ENCODE measurements at regions not wholly inside any gene's neighbourhood (a gene's known extent, or its start where the extent isn't known, plus 50 kb on each side); places are given as distances from the start of the nearest gene placed in this dataset.

GRCh38 chr11:45590743-45591142 lies 74.7 kb downstream of the CHST1 start:
- in situ Hi-C loops (cut with HindIII; ENCODE audit: low pct_unique_long_range_greater_than_20kb, low sequenced_read_pairs) (no loop called here), intact Hi-C loops (cut with micrococcal nuclease; ENCODE audit: unreplicated experiment) (no loop called here)
- no peaks in the 10 kb centered on the region for H3K36me3 ChIP-seq (ENCODE audit: control insufficient read depth, insufficient read depth, low read length)
- H3K4me1 ChIP-seq (ENCODE audit: control insufficient read depth, insufficient read depth, low read length), result no peaks in the 10 kb centered on the region
- ChIA-PET POLR2A (no interaction called here), CTCF (interaction anchor here (0.6 kb wide), 1 partner anchor 1455 kb away, joined by 3 read pairs; no protein-coding TSS in a partner anchor)
- DNase-seq (ENCODE audit: low read depth, low spot score) (no peak), ATAC-seq (no peak)
- peaks cover 14% of the 10 kb centered on the region; the same call in 1 of the 2 replicates for H3K27me3 ChIP-seq (ENCODE audit: control insufficient read depth, insufficient read depth, low read length)
- no peaks in the 10 kb centered on the region for H3K9me3 ChIP-seq (ENCODE audit: control insufficient read depth, insufficient read depth, low read depth, low read length)
- H3K4me3 ChIP-seq (ENCODE audit: low read depth in 2 of 2, low read length in 2 of 2), result no peak overlapping the region
- H3K27ac ChIP-seq (ENCODE audit: low read length), result no peak overlapping the region
- BruUV-seq (replicated peaks), result no TSS peak
- no peak for TF ChIP-seq SIN3A (IDR thresholded peaks at IDR 0.05; ENCODE audit: borderline replicate concordance, insufficient read depth, low read depth, low read length)
- TF ChIP-seq, protein P1, sequence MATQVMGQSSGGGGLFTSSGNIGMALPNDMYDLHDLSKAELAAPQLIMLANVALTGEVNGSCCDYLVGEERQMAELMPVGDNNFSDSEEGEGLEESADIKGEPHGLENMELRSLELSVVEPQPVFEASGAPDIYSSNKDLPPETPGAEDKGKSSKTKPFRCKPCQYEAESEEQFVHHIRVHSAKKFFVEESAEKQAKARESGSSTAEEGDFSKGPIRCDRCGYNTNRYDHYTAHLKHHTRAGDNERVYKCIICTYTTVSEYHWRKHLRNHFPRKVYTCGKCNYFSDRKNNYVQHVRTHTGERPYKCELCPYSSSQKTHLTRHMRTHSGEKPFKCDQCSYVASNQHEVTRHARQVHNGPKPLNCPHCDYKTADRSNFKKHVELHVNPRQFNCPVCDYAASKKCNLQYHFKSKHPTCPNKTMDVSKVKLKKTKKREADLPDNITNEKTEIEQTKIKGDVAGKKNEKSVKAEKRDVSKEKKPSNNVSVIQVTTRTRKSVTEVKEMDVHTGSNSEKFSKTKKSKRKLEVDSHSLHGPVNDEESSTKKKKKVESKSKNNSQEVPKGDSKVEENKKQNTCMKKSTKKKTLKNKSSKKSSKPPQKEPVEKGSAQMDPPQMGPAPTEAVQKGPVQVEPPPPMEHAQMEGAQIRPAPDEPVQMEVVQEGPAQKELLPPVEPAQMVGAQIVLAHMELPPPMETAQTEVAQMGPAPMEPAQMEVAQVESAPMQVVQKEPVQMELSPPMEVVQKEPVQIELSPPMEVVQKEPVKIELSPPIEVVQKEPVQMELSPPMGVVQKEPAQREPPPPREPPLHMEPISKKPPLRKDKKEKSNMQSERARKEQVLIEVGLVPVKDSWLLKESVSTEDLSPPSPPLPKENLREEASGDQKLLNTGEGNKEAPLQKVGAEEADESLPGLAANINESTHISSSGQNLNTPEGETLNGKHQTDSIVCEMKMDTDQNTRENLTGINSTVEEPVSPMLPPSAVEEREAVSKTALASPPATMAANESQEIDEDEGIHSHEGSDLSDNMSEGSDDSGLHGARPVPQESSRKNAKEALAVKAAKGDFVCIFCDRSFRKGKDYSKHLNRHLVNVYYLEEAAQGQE (IDR thresholded peaks at IDR 0.05; ENCODE audit: insufficient read depth in 1 of 2, low read depth in 2 of 2, low read length in 1 of 2), result no peak
- no peak for TF ChIP-seq CTCF (IDR thresholded peaks at IDR 0.05)
- no peak for TF ChIP-seq POLR2AphosphoS5 (IDR thresholded peaks at IDR 0.05; ENCODE audit: low read depth, low read length)
- no peak for TF ChIP-seq TCF7L2 (IDR thresholded peaks at IDR 0.05; ENCODE audit: low read depth, low read length)

GRCh38 chr11:45585205-45585604 lies 80.2 kb downstream of the CHST1 start:
- CTCF ChIA-PET, result no interaction called here
- H3K27me3 ChIP-seq (ENCODE audit: control insufficient read depth, insufficient read depth, low read length), result peaks cover 30% of the 10 kb centered on the region
- intact Hi-C loops (cut with micrococcal nuclease; ENCODE audit: unreplicated experiment), result no loop called here
- ATAC-seq (no peak), DNase-seq (ENCODE audit: low read depth, low spot score) (no peak)
- no TSS peak for BruUV-seq (replicated peaks)
- no peaks in the 10 kb centered on the region for H3K4me1 ChIP-seq (ENCODE audit: control insufficient read depth, insufficient read depth, low read length)
- TF ChIP-seq POLR2AphosphoS5 (IDR thresholded peaks at IDR 0.05; ENCODE audit: low read depth, low read length), result no peak
- TF ChIP-seq SIN3A (IDR thresholded peaks at IDR 0.05; ENCODE audit: borderline replicate concordance, insufficient read depth, low read depth, low read length), result no peak
- TF ChIP-seq, protein P1 (IDR thresholded peaks at IDR 0.05; ENCODE audit: insufficient read depth in 1 of 2, low read depth in 2 of 2, low read length in 1 of 2), result no peak
- no peak for TF ChIP-seq CTCF (IDR thresholded peaks at IDR 0.05)
- no peak for TF ChIP-seq TCF7L2 (IDR thresholded peaks at IDR 0.05; ENCODE audit: low read depth, low read length)
- no peak overlapping the region for H3K27ac ChIP-seq (ENCODE audit: low read length)
- H3K9me3 ChIP-seq (ENCODE audit: control insufficient read depth, insufficient read depth, low read depth, low read length), result no peaks in the 10 kb centered on the region
- in situ Hi-C loops (cut with HindIII; ENCODE audit: low pct_unique_long_range_greater_than_20kb, low sequenced_read_pairs), result no loop called here
- H3K36me3 ChIP-seq (ENCODE audit: control insufficient read depth, insufficient read depth, low read length), result no peaks in the 10 kb centered on the region
- POLR2A ChIA-PET, result no interaction called here
- H3K4me3 ChIP-seq (ENCODE audit: low read depth in 2 of 2, low read length in 2 of 2), result no peak overlapping the region

All from Panc1 (cell line).